ENCODE measurements at regions not wholly inside any gene's neighbourhood (a gene's known extent, or its start where the extent isn't known, plus 50 kb on each side); places are given as distances from the start of the nearest gene placed in this dataset.

GRCh38 chr12:92528586-92528985 lies 174.2 kb upstream of the PLEKHG7 start:
- CTCF ChIA-PET = no interaction called here
- no peaks in the 10 kb centered on the region for H3K9me3 Mint-ChIP-seq (ENCODE audit: low read depth, unreplicated experiment)
- no peaks in the 10 kb centered on the region for H3K27me3 Mint-ChIP-seq (ENCODE audit: unreplicated experiment)
- H3K27ac Mint-ChIP-seq (ENCODE audit: unreplicated experiment) = no peak overlapping the region
- BruUV-seq (replicated peaks) = no TSS peak
- no peak for TF ChIP-seq CTCF (IDR thresholded peaks at IDR 0.05; ENCODE audit: unreplicated experiment)
- peaks cover 10% of the 10 kb centered on the region for H3K4me1 Mint-ChIP-seq (ENCODE audit: low read depth, unreplicated experiment)
- H3K36me3 Mint-ChIP-seq (ENCODE audit: insufficient read depth, unreplicated experiment) = no peaks in the 10 kb centered on the region
- no peak for DNase-seq
- H3K4me3 Mint-ChIP-seq (ENCODE audit: low read depth, unreplicated experiment) = no peak overlapping the region
- intact Hi-C loops (cut with micrococcal nuclease; ENCODE audit: unreplicated experiment) = no loop called here

DNA sequence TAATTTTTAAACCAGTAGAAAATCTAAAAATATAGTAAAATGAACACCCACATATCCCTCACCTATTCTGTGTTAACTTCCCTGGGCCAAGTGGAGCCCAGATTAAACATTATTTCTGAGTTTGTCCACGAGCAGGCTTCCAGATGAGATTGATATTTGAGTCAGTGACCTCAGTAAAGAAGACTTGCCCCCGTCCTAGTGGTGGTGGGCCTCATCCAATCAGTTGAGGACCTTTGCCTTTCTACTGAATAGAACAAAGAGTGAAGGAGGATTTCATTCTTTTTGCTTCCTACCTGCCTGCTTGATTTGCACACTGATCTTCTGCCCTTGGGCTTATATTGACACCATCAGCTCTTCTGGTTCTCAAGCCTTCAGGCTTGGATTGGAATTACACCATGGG lies 174.7 kb upstream of the PLEKHG7 start:
- peaks cover 10% of the 10 kb centered on the region for H3K4me1 Mint-ChIP-seq (ENCODE audit: low read depth, unreplicated experiment)
- CTCF ChIA-PET = no interaction called here

DNA sequence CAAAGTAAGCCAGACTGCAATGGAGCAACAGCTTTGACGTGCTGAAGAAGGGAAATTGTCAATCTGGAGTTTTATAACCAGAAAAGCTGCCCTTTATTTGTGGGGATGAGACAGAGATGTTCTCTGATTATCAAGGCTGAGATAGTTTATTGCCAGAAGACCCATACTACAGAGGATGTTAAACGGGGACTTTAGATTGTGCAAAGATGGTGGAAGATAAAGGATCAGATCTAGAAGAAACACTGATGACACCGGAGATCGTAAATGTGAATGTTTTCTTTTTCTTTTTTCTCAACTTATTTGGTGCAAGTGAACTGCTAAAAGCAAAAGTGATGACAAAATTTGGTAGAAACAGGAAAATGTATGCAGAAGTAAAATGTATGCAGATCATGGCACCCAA lies 178.3 kb upstream of the PLEKHG7 start:
- BruUV-seq (replicated peaks) = no TSS peak
- CTCF ChIA-PET = no interaction called here
- TF ChIP-seq CTCF (IDR thresholded peaks at IDR 0.05; ENCODE audit: unreplicated experiment) = no peak

More for the DNA sequence above, 174.7 kb upstream of the PLEKHG7 start:
- no peaks in the 10 kb centered on the region for H3K9me3 Mint-ChIP-seq (ENCODE audit: low read depth, unreplicated experiment)
- H3K4me3 Mint-ChIP-seq (ENCODE audit: low read depth, unreplicated experiment) = no peak overlapping the region
- no peaks in the 10 kb centered on the region for H3K27me3 Mint-ChIP-seq (ENCODE audit: unreplicated experiment)
- no TSS peak for BruUV-seq (replicated peaks)
- no peak for DNase-seq
- no peak for TF ChIP-seq CTCF (IDR thresholded peaks at IDR 0.05; ENCODE audit: unreplicated experiment)
- H3K27ac Mint-ChIP-seq (ENCODE audit: unreplicated experiment) = no peak overlapping the region
- H3K36me3 Mint-ChIP-seq (ENCODE audit: insufficient read depth, unreplicated experiment) = no peaks in the 10 kb centered on the region
- intact Hi-C loops (cut with micrococcal nuclease; ENCODE audit: unreplicated experiment) = no loop called here

DNA sequence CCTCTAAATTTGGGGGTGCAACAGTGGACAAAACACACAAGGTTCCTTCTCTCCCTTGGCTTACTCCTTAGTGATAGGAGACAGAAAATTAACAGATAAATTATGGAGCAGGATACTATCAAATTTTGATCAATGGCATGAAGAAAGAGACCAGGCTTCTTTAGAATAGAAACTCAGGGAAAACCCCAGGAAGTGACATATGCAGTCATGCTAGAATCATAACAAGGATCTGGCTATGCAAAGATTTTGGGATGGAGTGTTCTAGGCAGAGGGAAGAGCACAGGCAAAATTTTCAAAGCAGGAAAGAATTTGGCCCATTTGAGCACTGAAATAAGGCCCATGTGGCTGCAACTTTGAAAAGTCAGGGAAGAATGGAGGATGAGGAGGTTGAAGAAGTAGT lies 182.3 kb upstream of the PLEKHG7 start:
- Mint-ChIP-seq H3K4me1 (ENCODE audit: low read depth, unreplicated experiment) (peaks cover 24% of the 10 kb centered on the region), H3K9me3 (ENCODE audit: low read depth, unreplicated experiment) (no peaks in the 10 kb centered on the region), H3K4me3 (ENCODE audit: low read depth, unreplicated experiment) (no peak overlapping the region), H3K27me3 (ENCODE audit: unreplicated experiment) (no peaks in the 10 kb centered on the region), H3K27ac (ENCODE audit: unreplicated experiment) (no peak overlapping the region), H3K36me3 (ENCODE audit: insufficient read depth, unreplicated experiment) (no peaks in the 10 kb centered on the region)
- no TSS peak for BruUV-seq (replicated peaks)
- no peak for DNase-seq
- CTCF ChIA-PET = no interaction called here
- no peak for TF ChIP-seq CTCF (IDR thresholded peaks at IDR 0.05; ENCODE audit: unreplicated experiment)
- intact Hi-C loops (cut with micrococcal nuclease; ENCODE audit: unreplicated experiment) = no loop called here

More for the DNA sequence above, 178.3 kb upstream of the PLEKHG7 start:
- H3K36me3 Mint-ChIP-seq (ENCODE audit: insufficient read depth, unreplicated experiment) = no peaks in the 10 kb centered on the region
- no peaks in the 10 kb centered on the region for H3K27me3 Mint-ChIP-seq (ENCODE audit: unreplicated experiment)
- peaks cover 8% of the 10 kb centered on the region for H3K4me1 Mint-ChIP-seq (ENCODE audit: low read depth, unreplicated experiment)
- no peaks in the 10 kb centered on the region for H3K9me3 Mint-ChIP-seq (ENCODE audit: low read depth, unreplicated experiment)
- no peak for DNase-seq
- intact Hi-C loops (cut with micrococcal nuclease; ENCODE audit: unreplicated experiment) = no loop called here
- H3K27ac Mint-ChIP-seq (ENCODE audit: unreplicated experiment) = no peak overlapping the region
- no peak overlapping the region for H3K4me3 Mint-ChIP-seq (ENCODE audit: low read depth, unreplicated experiment)

DNA sequence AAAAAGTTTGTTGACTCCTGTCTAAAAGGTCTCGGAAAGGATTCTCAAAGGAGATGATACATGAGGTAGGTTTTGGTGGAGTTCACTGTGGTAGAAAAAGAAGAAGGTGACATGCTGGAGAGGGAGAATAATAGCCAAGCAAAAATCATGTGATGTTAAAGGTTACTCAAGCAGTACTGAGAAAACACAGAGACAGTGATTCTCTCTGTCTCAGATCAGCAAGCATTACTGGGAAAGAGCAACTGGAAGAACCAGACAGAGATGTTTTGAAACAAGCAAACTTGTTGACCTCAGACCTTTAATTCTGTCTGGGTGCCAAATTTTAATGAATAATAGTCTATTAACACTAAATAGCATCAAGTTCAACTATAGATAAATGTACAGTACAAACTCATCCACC lies 183.5 kb upstream of the PLEKHG7 start:
- Mint-ChIP-seq H3K9me3 (ENCODE audit: low read depth, unreplicated experiment) (no peaks in the 10 kb centered on the region), H3K36me3 (ENCODE audit: insufficient read depth, unreplicated experiment) (no peaks in the 10 kb centered on the region), H3K27me3 (ENCODE audit: unreplicated experiment) (no peaks in the 10 kb centered on the region), H3K4me1 (ENCODE audit: low read depth, unreplicated experiment) (peaks cover 27% of the 10 kb centered on the region), H3K27ac (ENCODE audit: unreplicated experiment) (no peak overlapping the region), H3K4me3 (ENCODE audit: low read depth, unreplicated experiment) (no peak overlapping the region)
- intact Hi-C loops (cut with micrococcal nuclease; ENCODE audit: unreplicated experiment) = no loop called here
- no peak for DNase-seq
- no peak for TF ChIP-seq CTCF (IDR thresholded peaks at IDR 0.05; ENCODE audit: unreplicated experiment)
- no TSS peak for BruUV-seq (replicated peaks)
- CTCF ChIA-PET = no interaction called here

Measured in Calu3 (cell line).